ENCODE measurements at regions not wholly inside any gene's neighbourhood (a gene's known extent, or its start where the extent isn't known, plus 50 kb on each side); places are given as distances from the start of the nearest gene placed in this dataset.

DNA sequence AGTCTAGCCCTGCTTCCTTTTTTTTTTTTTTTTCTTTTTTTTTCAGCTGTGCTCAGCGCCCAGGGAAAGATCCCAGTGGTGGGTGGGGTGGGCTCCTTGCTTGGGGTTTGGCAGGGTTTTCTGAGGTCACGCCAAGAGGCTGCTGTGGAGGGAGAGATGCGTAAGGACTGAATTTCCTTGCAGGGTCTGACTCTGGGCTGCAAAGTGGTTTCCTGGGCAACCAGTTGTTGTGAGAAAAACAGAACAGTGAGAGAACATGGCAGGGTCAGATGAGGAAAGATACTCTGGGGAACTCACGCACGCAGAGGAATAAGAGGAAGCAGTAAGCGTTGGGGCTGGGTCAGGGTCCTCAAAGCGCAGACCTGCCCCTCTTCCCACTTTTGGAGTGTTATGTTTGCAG, 119.5 kb downstream of the IRF8 start:
- no peak for DNase-seq (ENCODE audit: low read depth in 2 of 2)

DNA sequence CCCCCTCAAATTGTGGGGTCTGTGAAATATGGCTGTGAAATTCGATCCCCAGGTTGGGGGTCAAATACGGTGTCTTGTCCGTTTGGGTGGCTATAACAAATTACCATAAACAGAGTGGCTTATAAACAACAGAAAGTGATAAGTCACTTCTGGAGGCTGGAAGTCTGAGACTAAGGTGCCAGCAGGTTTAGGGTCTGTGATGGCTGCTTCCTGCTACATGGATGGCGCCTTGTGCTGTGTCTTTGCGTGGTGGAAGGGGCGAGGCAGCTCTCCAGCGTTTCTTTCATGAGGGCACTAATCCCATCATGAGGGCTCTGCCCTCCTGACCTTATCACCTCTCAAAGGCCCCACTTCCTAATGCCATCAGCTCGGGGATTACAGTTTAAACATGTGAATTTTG, 120.0 kb downstream of the IRF8 start:
- DNase-seq (ENCODE audit: low read depth in 2 of 2), result no peak

DNA sequence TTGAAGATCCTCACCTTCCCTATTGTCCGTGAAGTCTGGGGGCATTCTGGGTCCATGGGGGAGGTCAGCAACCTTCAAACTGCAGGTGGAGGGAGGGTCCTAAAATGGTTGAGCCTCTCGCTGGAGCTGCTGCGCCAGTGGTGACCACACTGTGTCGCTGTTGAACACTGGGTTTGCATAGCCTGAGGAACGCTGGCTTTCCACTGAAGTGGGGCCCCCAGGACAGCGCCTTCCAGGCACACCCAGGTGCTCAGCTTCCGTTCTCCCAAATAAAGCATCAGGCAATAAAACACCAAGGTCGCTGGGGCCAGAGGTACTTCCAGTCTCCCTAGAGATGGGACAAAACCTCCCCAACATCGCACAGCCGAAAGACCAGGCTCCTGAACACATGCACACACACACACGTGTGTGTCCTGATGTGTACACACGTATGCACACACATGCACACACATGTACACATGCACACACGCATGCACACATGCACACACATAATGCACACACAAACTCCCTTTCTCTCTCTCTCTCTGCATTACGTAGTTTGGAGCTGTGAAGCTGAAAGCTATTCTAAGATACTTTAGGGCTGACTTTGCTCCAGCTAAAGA, 120.6 kb downstream of the IRF8 start:
- DNase-seq (ENCODE audit: low read depth in 2 of 2), result no peak

DNA sequence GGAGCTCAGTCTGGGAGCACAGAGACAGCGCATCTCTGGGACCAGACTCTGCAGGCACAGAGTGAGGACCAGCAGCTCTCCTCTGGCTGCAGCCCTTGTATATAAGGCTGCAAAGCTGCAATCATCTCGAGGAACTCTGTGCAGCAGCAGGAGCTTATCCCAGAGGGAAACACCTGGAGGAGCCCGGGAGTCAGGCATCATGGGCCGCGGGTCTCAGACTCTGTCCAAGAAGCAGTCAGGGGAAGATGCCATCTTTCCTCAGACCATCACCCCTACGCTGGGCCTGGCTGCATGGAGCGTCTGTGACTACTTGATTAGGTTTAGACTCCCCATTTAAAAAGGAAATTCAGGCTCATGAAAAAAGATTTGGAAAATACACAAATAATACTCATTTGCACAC, 122.0 kb downstream of the IRF8 start:
- no peak for DNase-seq (ENCODE audit: low read depth in 2 of 2)

GRCh38 chr16:86022381-86022960, 123.5 kb downstream of the IRF8 start:
- DNase-seq (ENCODE audit: low read depth in 2 of 2), result no peak

DNA sequence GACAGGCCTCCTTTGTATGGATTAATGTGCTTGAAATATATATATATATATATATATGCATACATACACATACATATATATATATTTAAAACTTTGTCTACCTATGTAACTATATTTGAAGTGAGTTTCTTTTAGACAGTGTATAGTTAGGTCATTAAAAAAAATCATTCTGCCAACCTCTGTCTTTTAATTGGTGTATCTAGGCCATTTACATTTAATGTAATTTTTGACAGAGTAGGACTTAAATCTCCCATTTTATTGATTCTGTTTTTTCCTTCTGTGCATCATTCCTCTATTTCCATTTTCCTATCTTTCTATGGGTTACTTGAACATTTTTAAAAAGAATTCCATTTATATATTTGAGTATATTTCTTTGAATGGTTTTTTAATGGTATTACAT, 125.2 kb downstream of the IRF8 start:
- DNase-seq (ENCODE audit: low read depth in 2 of 2), result no peak

- DNase-seq (ENCODE audit: low read depth in 2 of 2), result no peak
Observed at GRCh38 chr16:86025706-86026105, 126.7 kb downstream of the IRF8 start.

DNA sequence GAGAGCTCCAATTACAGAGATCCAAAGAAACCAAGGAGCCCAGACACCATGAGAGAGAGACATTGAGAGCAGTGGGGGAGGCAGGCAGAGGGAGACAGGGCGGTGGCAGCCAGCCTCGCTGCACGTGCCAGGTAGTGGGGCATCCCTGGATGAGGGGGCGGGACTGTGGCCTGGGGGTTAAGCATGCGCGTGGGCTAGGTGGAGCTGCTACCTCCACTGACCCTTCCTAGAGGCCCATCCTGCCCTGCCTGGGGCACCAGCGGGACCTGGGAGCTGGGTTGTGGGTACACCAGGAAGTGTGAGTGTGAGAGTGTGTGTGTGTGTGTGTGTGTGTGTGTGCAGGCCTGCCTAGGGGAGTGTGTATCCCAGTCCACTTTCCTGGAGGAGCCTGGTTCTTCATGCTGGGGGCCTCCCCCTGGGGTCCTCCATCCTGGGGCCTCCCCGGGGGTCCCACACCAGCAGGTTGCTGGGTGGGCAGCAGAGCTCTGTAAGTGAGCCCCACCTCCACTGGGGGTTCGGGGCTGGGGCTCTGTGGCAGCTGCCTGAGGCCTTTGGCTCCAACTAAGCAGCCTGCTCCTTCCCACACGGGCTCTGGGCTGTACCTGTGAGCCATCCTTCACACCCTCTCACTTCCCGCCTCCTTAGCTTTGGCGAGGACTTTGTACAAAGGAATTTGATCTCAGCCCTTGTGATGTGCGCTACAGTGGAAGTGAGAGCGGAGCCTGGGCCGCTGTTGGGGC, 127.4 kb downstream of the IRF8 start:
- no peak for DNase-seq (ENCODE audit: low read depth in 2 of 2)

GRCh38 chr16:86026916-86027315, 128.0 kb downstream of the IRF8 start:
- DNase-seq (ENCODE audit: low read depth in 2 of 2), result no peak

GRCh38 chr16:86027373-86028126, 128.6 kb downstream of the IRF8 start:
- no peak for DNase-seq (ENCODE audit: low read depth in 2 of 2)

DNA sequence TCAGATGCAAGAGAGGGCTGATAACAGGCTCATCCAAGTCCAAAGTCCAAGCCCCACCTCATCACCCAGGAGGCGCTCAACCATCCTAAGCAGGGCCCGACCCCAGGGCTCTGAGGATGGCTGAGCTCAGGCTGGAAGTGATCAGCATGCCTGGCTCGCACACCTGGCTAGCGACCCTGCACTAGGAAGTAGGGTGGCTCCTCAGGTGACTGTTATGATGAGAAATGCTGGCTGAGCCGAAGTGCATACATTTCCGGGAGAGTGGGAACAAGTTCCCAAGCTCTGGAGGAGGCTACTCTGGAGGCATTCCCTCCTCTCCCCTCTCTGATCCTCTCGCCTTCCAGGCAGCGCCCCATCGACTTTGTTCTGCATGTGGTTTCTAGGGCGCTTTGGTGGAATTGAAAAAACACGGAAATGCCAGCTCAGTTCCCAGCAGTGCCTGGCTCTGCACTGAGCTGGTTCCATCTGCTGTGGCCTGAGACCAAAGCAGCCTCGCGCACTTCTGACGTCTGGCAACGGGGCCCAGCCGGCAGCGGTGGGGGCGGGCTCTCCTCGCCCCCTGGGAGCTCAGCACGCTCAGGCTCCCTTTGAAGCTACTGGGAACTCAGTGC, 130.3 kb downstream of the IRF8 start:
- no peak for DNase-seq (ENCODE audit: low read depth in 2 of 2)

DNA sequence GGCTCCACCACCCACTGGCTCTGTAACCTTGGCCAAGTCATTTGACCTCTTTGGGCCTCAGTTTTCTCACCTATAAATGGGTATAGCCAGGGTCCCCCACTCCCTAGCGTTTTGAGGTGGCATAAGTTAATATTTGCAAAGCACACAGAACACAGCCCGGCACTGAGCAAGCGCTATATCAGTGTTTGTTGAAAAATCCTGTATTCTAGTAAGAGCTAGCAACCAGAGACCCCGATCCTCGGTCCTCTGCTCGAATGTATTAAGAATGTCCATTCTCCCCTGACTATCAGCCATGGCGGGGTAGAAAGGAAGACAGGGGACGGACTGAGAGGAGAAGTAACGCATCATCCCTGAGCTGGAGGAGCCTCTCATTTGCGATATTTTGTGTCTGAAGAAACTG, 131.2 kb downstream of the IRF8 start:
- no peak for DNase-seq (ENCODE audit: low read depth in 2 of 2)

DNA sequence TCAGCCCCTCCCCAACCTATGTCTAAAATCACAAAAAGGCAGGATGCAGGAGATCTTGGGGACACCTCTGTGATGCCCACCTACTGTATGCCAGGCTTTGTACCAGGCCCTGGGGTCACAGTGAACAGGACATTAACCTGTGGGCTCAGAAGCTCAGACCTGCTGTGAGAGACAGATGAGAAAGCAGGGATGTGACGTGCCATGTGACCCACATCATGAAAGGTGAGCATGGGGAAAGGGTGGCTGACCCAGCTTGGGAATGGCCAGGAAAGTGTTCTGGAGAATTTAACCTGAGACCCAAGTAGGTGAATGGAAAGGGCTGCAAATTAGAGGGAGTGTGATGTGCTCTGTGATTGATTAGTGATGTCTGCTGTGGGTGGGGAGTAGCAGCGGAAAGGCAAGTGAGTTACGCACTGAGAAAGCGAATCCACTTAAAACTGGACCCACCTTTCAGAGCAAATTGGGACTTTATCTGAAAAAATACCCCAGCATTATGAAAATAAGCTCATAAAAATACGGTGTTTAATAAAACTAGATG, 132.2 kb downstream of the IRF8 start:
- no peak for DNase-seq (ENCODE audit: low read depth in 2 of 2)

GRCh38 chr16:86033016-86033474, 134.1 kb downstream of the IRF8 start:
- no peak for DNase-seq (ENCODE audit: low read depth in 2 of 2)

- no peak for DNase-seq (ENCODE audit: low read depth in 2 of 2)
Observed at GRCh38 chr16:86033971-86034370, 135.0 kb downstream of the IRF8 start.

DNA sequence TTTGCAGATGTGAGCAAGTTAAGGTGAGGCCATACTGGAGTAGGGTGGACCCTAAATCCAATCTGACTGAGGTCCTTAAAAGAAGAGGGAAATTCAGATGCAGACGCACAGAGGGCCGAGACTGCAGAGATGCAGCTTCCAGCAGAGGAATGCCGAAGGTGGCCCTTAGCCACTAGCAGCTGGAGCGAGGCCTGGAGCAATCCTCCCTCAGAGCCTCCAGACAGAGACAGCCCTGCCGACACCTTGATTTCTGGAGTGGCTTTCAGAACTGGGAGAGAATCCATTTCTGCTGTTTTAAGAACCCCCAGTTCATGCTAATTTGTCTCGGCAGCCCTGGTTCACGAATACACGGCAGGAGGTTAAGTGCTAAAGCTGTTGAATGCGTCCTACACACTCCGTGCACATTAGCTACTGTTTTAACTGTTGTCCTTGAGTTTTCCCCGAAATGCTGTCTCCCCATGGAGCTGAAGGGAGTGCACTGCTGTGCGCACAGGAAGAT, 135.5 kb downstream of the IRF8 start:
- no peak for DNase-seq (ENCODE audit: low read depth in 2 of 2)

- DNase-seq (ENCODE audit: low read depth in 2 of 2), result no peak
Observed at GRCh38 chr16:86035906-86036305, 136.9 kb downstream of the IRF8 start.

- DNase-seq (ENCODE audit: low read depth in 2 of 2), result no peak
Observed at GRCh38 chr16:86037999-86038925, 139.3 kb downstream of the IRF8 start.

DNA sequence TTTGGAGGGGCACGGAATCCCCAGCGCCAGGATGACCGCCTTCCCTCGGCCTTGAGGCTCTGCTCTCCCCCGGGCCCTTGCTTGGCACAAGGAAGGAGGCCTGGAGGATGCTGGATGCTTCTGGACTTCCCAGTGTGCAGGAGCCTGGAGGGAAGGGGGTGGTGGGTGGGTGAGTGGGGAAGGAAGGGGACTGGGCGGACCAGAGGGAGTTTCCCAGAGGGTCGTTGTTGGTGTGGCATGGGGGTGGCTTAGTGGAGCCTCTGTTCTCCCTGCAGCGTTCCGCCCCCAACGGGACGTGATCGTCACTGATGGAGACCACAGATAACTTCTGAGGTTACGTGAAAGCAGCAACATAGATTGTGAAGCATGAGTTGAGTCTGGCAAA, 140.0 kb downstream of the IRF8 start:
- no peak for DNase-seq (ENCODE audit: low read depth in 2 of 2)

GRCh38 chr16:86039606-86040005, 140.6 kb downstream of the IRF8 start:
- DNase-seq (ENCODE audit: low read depth in 2 of 2), result no peak

GRCh38 chr16:86040496-86040895, 141.5 kb downstream of the IRF8 start:
- DNase-seq (ENCODE audit: low read depth in 2 of 2), result no peak

All from fibroblast of skin of left quadriceps (primary cell).